ENCODE measurements at regions not wholly inside any gene's neighbourhood (a gene's known extent, or its start where the extent isn't known, plus 50 kb on each side); places are given as distances from the start of the nearest gene placed in this dataset.

GRCh38 chr12:13371797-13372196, 175.3 kb downstream of the EMP1 start:
- Histone ChIP-seq H3K14ac (ENCODE audit: low read length) (no peak overlapping the region), H3K23ac (ENCODE audit: low read length) (no peak overlapping the region), H3K27ac (ENCODE audit: low read depth, low read length) (no peak overlapping the region), H3K36me3 (ENCODE audit: control insufficient read depth in 1 of 2, insufficient read depth in 2 of 2, low read length in 2 of 2) (no peaks in the 10 kb centered on the region), H3K79me1 (ENCODE audit: low read length) (no peaks in the 10 kb centered on the region), H3K79me2 (ENCODE audit: control insufficient read depth, insufficient read depth, low read length, poor library complexity) (no peaks in the 10 kb centered on the region), H3K9me3 (ENCODE audit: insufficient read depth, low read depth, low read length) (no peaks in the 10 kb centered on the region), H3K4ac (ENCODE audit: low read depth, low read length) (no peak overlapping the region), H2BK120ac (ENCODE audit: insufficient read depth, low read length, poor library complexity) (no peak overlapping the region), H3K4me3 (ENCODE audit: low read depth, low read length) (no peak overlapping the region), H4K12ac (ENCODE audit: low read depth, low read length) (no peak overlapping the region), H2BK5ac (ENCODE audit: low read depth, low read length, poor library complexity) (no peak overlapping the region), H3K4me2 (ENCODE audit: low read length) (no peak overlapping the region), H3K18ac (ENCODE audit: low read length) (no peak overlapping the region), H2BK12ac (ENCODE audit: low read length) (no peak overlapping the region), H3K4me1 (ENCODE audit: control insufficient read depth in 1 of 2, insufficient read depth in 2 of 2, low read length in 2 of 2) (no peaks in the 10 kb centered on the region), H3K9ac (ENCODE audit: low read length) (no peak overlapping the region), H2AK5ac (ENCODE audit: low read length) (no peak overlapping the region), H4K8ac (ENCODE audit: low read depth, low read length) (no peak overlapping the region), H2AFZ (ENCODE audit: insufficient read depth, low read length, poor library complexity) (no peak overlapping the region), H4K91ac (ENCODE audit: low read depth, low read length) (no peak overlapping the region), H3K27me3 (ENCODE audit: insufficient read depth, low read length) (no peaks in the 10 kb centered on the region)
- no peak for DNase-seq
- no CpG with 5 or more reads among the region's 2 CpGs for WGBS (ENCODE audit: extremely low coverage, insufficient coverage, insufficient read length)

- Histone ChIP-seq H3K18ac (ENCODE audit: low read length) (no peak overlapping the region), H3K14ac (ENCODE audit: low read length) (no peak overlapping the region), H3K4ac (ENCODE audit: low read depth, low read length) (no peak overlapping the region), H4K8ac (ENCODE audit: low read depth, low read length) (no peak overlapping the region), H3K79me2 (ENCODE audit: control insufficient read depth, insufficient read depth, low read length, poor library complexity) (no peaks in the 10 kb centered on the region), H3K79me1 (ENCODE audit: low read length) (no peaks in the 10 kb centered on the region), H3K9ac (ENCODE audit: low read length) (no peak overlapping the region), H4K91ac (ENCODE audit: low read depth, low read length) (no peak overlapping the region), H3K36me3 (ENCODE audit: control insufficient read depth in 1 of 2, insufficient read depth in 2 of 2, low read length in 2 of 2) (no peaks in the 10 kb centered on the region), H3K4me1 (ENCODE audit: control insufficient read depth in 1 of 2, insufficient read depth in 2 of 2, low read length in 2 of 2) (no peaks in the 10 kb centered on the region), H3K4me2 (ENCODE audit: low read length) (no peak overlapping the region), H2AK5ac (ENCODE audit: low read length) (no peak overlapping the region), H2BK120ac (ENCODE audit: insufficient read depth, low read length, poor library complexity) (no peak overlapping the region), H3K27ac (ENCODE audit: low read depth, low read length) (no peak overlapping the region), H3K27me3 (ENCODE audit: insufficient read depth, low read length) (no peaks in the 10 kb centered on the region), H4K12ac (ENCODE audit: low read depth, low read length) (no peak overlapping the region), H2BK12ac (ENCODE audit: low read length) (no peak overlapping the region), H3K23ac (ENCODE audit: low read length) (no peak overlapping the region), H2AFZ (ENCODE audit: insufficient read depth, low read length, poor library complexity) (no peak overlapping the region), H3K9me3 (ENCODE audit: insufficient read depth, low read depth, low read length) (no peaks in the 10 kb centered on the region), H3K4me3 (ENCODE audit: low read depth, low read length) (no peak overlapping the region), H2BK5ac (ENCODE audit: low read depth, low read length, poor library complexity) (no peak overlapping the region)
- no peak for DNase-seq
- WGBS (ENCODE audit: extremely low coverage, insufficient coverage, insufficient read length) = no CpG with 5 or more reads among the region's 1 CpG
Measured at GRCh38 chr12:13371367-13371766, 174.8 kb downstream of the EMP1 start.

- H3K79me2 ChIP-seq (ENCODE audit: control insufficient read depth, insufficient read depth, low read length, poor library complexity) = no peaks in the 10 kb centered on the region
- no peak overlapping the region for H4K12ac ChIP-seq (ENCODE audit: low read depth, low read length)
- WGBS (ENCODE audit: extremely low coverage, insufficient coverage, insufficient read length) = no CpG with 5 or more reads among the region's 2 CpGs
- no peak overlapping the region for H2AFZ ChIP-seq (ENCODE audit: insufficient read depth, low read length, poor library complexity)
- no peaks in the 10 kb centered on the region for H3K36me3 ChIP-seq (ENCODE audit: control insufficient read depth in 1 of 2, insufficient read depth in 2 of 2, low read length in 2 of 2)
- H3K4ac ChIP-seq (ENCODE audit: low read depth, low read length) = no peak overlapping the region
- no peak overlapping the region for H2BK12ac ChIP-seq (ENCODE audit: low read length)
- H3K23ac ChIP-seq (ENCODE audit: low read length) = no peak overlapping the region
- no peak overlapping the region for H2BK120ac ChIP-seq (ENCODE audit: insufficient read depth, low read length, poor library complexity)
- no peaks in the 10 kb centered on the region for H3K79me1 ChIP-seq (ENCODE audit: low read length)
- no peak for DNase-seq
- H3K27ac ChIP-seq (ENCODE audit: low read depth, low read length) = no peak overlapping the region
- H2BK5ac ChIP-seq (ENCODE audit: low read depth, low read length, poor library complexity) = no peak overlapping the region
- H4K91ac ChIP-seq (ENCODE audit: low read depth, low read length) = no peak overlapping the region
- H2AK5ac ChIP-seq (ENCODE audit: low read length) = no peak overlapping the region
- no peaks in the 10 kb centered on the region for H3K9me3 ChIP-seq (ENCODE audit: insufficient read depth, low read depth, low read length)
- H3K4me2 ChIP-seq (ENCODE audit: low read length) = no peak overlapping the region
- no peak overlapping the region for H3K14ac ChIP-seq (ENCODE audit: low read length)
- H4K8ac ChIP-seq (ENCODE audit: low read depth, low read length) = no peak overlapping the region
- no peak overlapping the region for H3K18ac ChIP-seq (ENCODE audit: low read length)
- H3K4me1 ChIP-seq (ENCODE audit: control insufficient read depth in 1 of 2, insufficient read depth in 2 of 2, low read length in 2 of 2) = no peaks in the 10 kb centered on the region
- H3K4me3 ChIP-seq (ENCODE audit: low read depth, low read length) = no peak overlapping the region
- H3K9ac ChIP-seq (ENCODE audit: low read length) = no peak overlapping the region
- H3K27me3 ChIP-seq (ENCODE audit: insufficient read depth, low read length) = no peaks in the 10 kb centered on the region
Measured at GRCh38 chr12:13369474-13370056, 173.0 kb downstream of the EMP1 start.

- Histone ChIP-seq H2BK5ac (ENCODE audit: low read depth, low read length, poor library complexity) (no peak overlapping the region), H4K12ac (ENCODE audit: low read depth, low read length) (no peak overlapping the region), H3K18ac (ENCODE audit: low read length) (no peak overlapping the region), H2BK12ac (ENCODE audit: low read length) (no peak overlapping the region), H2BK120ac (ENCODE audit: insufficient read depth, low read length, poor library complexity) (no peak overlapping the region), H3K23ac (ENCODE audit: low read length) (no peak overlapping the region), H2AFZ (ENCODE audit: insufficient read depth, low read length, poor library complexity) (no peak overlapping the region), H3K4ac (ENCODE audit: low read depth, low read length) (no peak overlapping the region), H3K9me3 (ENCODE audit: insufficient read depth, low read depth, low read length) (no peaks in the 10 kb centered on the region), H3K4me2 (ENCODE audit: low read length) (no peak overlapping the region), H3K14ac (ENCODE audit: low read length) (no peak overlapping the region), H3K27ac (ENCODE audit: low read depth, low read length) (no peak overlapping the region), H3K79me1 (ENCODE audit: low read length) (no peaks in the 10 kb centered on the region), H3K9ac (ENCODE audit: low read length) (no peak overlapping the region), H2AK5ac (ENCODE audit: low read length) (no peak overlapping the region), H3K79me2 (ENCODE audit: control insufficient read depth, insufficient read depth, low read length, poor library complexity) (no peaks in the 10 kb centered on the region), H3K36me3 (ENCODE audit: control insufficient read depth in 1 of 2, insufficient read depth in 2 of 2, low read length in 2 of 2) (no peaks in the 10 kb centered on the region), H4K8ac (ENCODE audit: low read depth, low read length) (no peak overlapping the region), H4K91ac (ENCODE audit: low read depth, low read length) (no peak overlapping the region), H3K4me3 (ENCODE audit: low read depth, low read length) (no peak overlapping the region), H3K4me1 (ENCODE audit: control insufficient read depth in 1 of 2, insufficient read depth in 2 of 2, low read length in 2 of 2) (no peaks in the 10 kb centered on the region), H3K27me3 (ENCODE audit: insufficient read depth, low read length) (no peaks in the 10 kb centered on the region)
- WGBS (ENCODE audit: extremely low coverage, insufficient coverage, insufficient read length) = no CpG with 5 or more reads among the region's 2 CpGs
- no peak for DNase-seq
Measured at GRCh38 chr12:13368971-13369370, 172.4 kb downstream of the EMP1 start.
